K562 (cell line): ENCODE measurements at regions not wholly inside any gene's neighbourhood (a gene's known extent, or its start where the extent isn't known, plus 50 kb on each side); places are given as distances from the start of the nearest gene placed in this dataset.

Experiments used
- ATAC-seq: fragments of 200-7000 bp; cut with Tn5 transposase; 3 replicates; pipeline ENCODE4 v1.9.1; 2020; ENCODE audit warnings: moderate library complexity
- BruUV-seq: library from RNA; stranded (reverse); fragments of 400-500 nt; replicated peaks from 2 replicates; lab custom pipeline; 2021; lab: Mats Ljungman, UMichigan
- CTCF ChIA-PET: fragments of 300-600 bp; formaldehyde crosslinking; extraction: SDS; loops from one replicate; lab custom pipeline; 2021; ENCODE audit warnings: low intra/inter-chr PET ratio; lab: Yijun Ruan, JAX
- POLR2A ChIA-PET: fragments of 300-600, 350-650 bp; sonication (Branson Sonifier 250); formaldehyde crosslinking; extraction: SDS; loops from one replicate; lab custom pipeline; 2021; ENCODE audit warnings: antibody characterized with exemption, inconsistent platforms; lab: Yijun Ruan, JAX
- DNase-seq, 4 experiments: peaks; one replicate each; pipeline versions ENCODE4 v3.0.0 to v3.0.0-alpha.2; 2011 to 2018; ENCODE audit warnings: low spot score in 3 of 4, mixed read lengths in 3 of 4; ENCODE audit errors: extremely low read depth in 1 of 4
- FAIRE-seq: peaks from 2 replicates; lab custom pipeline; 2011; peaks lifted over from hg19 to GRCh38; lab: Jason Lieb, UNC
- H2AFZ ChIP-seq: 2 replicates; pipeline ENCODE4 v1.6.0; 2011; ENCODE audit warnings: low read depth, low read length, control low read depth, inconsistent platforms
- H3K27ac ChIP-seq: fragments of 200-600 bp; 3 replicates; pipeline ENCODE4 v1.8.0; 2011; ENCODE audit warnings: low read depth, mild to moderate bottlenecking, control low read depth, inconsistent platforms, low read length, moderate library complexity, mixed read lengths; ENCODE audit errors: extremely low read depth
- H3K27me3 ChIP-seq, 2 experiments: fragments of 300-600 bp in 1 of 2; 2 replicates in 1 of 2; 3 replicates in 1 of 2; pipeline versions ENCODE4 v1.6.0 to v1.8.0; 2011; ENCODE audit warnings: inconsistent platforms in 2 of 2, low read length in 2 of 2, mild to moderate bottlenecking in 1 of 2, mixed read lengths in 1 of 2, moderate library complexity in 1 of 2; ENCODE audit not compliant: control insufficient read depth in 2 of 2, insufficient read depth in 2 of 2
- H3K36me3 ChIP-seq: fragments of 300-600 bp; 3 replicates; pipeline ENCODE4 v1.8.0; 2011; ENCODE audit warnings: mild to moderate bottlenecking, low read length, inconsistent platforms; ENCODE audit not compliant: control insufficient read depth, insufficient read depth
- H3K4me1 ChIP-seq, 2 experiments: fragments of 200-600 bp in 1 of 2; replicated peaks in 1 of 2; 2 replicates in 1 of 2; 3 replicates in 1 of 2; pipeline versions ENCODE4 v1.5.1 to v1.8.0; 2011; ENCODE audit warnings: inconsistent platforms in 2 of 2, low read length in 2 of 2, mild to moderate bottlenecking in 1 of 2, mixed read lengths in 1 of 2, moderate library complexity in 1 of 2; ENCODE audit not compliant: control insufficient read depth in 2 of 2, insufficient read depth in 2 of 2
- H3K4me2 ChIP-seq: 2 replicates; pipeline ENCODE4 v1.6.1; 2011; ENCODE audit warnings: low read length, control low read depth, inconsistent platforms, mixed read lengths; ENCODE audit not compliant: insufficient read depth
- H3K4me3 ChIP-seq: fragments of 200-600 bp; sonication (generic), shearing (Covaris generic); 2 replicates; pipeline ENCODE4 v1.5.1; 2016; ENCODE audit warnings: control low read depth, inconsistent platforms
- H3K79me2 ChIP-seq: fragments of 200-600 bp; 3 replicates; pipeline ENCODE4 v1.8.0; 2011; ENCODE audit warnings: low read length, inconsistent platforms; ENCODE audit not compliant: control insufficient read depth, insufficient read depth
- H3K9ac ChIP-seq, 2 experiments: 2 replicates each; pipeline versions ENCODE4 v1.6.0 to v1.6.1; 2011; ENCODE audit warnings: low read depth in 2 of 2, low read length in 2 of 2, control low read depth in 1 of 2, inconsistent platforms in 1 of 2, mild to moderate bottlenecking in 1 of 2, mixed read lengths in 1 of 2; ENCODE audit not compliant: insufficient read depth in 1 of 2
- H3K9me1 ChIP-seq: one replicate; pipeline ENCODE4 v1.6.0; 2011; ENCODE audit warnings: inconsistent platforms, mild to moderate bottlenecking, low read length, moderate library complexity; ENCODE audit not compliant: control insufficient read depth, insufficient read depth
- H3K9me3 ChIP-seq: replicated peaks from 2 replicates; pipeline ENCODE4 v1.5.1; 2011; ENCODE audit warnings: low read depth, low read length, inconsistent platforms; ENCODE audit not compliant: control insufficient read depth, insufficient read depth
- H4K20me1 ChIP-seq: replicated peaks from 2 replicates; pipeline ENCODE4 v1.6.1; 2011; ENCODE audit warnings: low read length, inconsistent platforms, mixed read lengths; ENCODE audit not compliant: control insufficient read depth, insufficient read depth
- E2F8 ChIP-seq: fragments of 450-650 bp; IDR thresholded peaks from 2 replicates; pipeline ENCODE4 v1.7.1; 2018; ENCODE audit warnings: mild to moderate bottlenecking, low read depth; ENCODE audit not compliant: partially characterized antibody
- EP400 ChIP-seq: fragments of 450-650 bp; IDR thresholded peaks from 2 replicates; pipeline ENCODE4 v1.6.1; 2017; ENCODE audit warnings: antibody characterized with exemption, mild to moderate bottlenecking, moderate library complexity
- GTF2A2 ChIP-seq: IDR thresholded peaks from 2 replicates; pipeline ENCODE4 v1.6.1; 2016; ENCODE audit warnings: mild to moderate bottlenecking, missing genetic modification characterization, missing compliant biosample characterization
- HDAC6 ChIP-seq: IDR thresholded peaks from 2 replicates; pipeline ENCODE4 v1.6.1; 2012; ENCODE audit warnings: low read depth, mild to moderate bottlenecking, control low read depth, inconsistent platforms, low read length, moderate library complexity
- KAT2B ChIP-seq: IDR thresholded peaks from one replicate; pipeline ENCODE4 v1.6.1; 2012; ENCODE audit warnings: low read depth, mild to moderate bottlenecking, control low read depth, inconsistent platforms, low read length, moderate library complexity
- KDM5B ChIP-seq: fragments of 200-600 bp; sonication (generic); IDR thresholded peaks from 2 replicates; pipeline ENCODE4 v1.6.1; 2012; ENCODE audit warnings: low read depth, mild to moderate bottlenecking, moderate library complexity, low read length, control low read depth, inconsistent platforms; ENCODE audit not compliant: insufficient replicate concordance
- MEF2A ChIP-seq: IDR thresholded peaks from 2 replicates; pipeline ENCODE4 v1.6.1; 2011; ENCODE audit warnings: low read depth, mild to moderate bottlenecking, low read length, moderate library complexity; ENCODE audit not compliant: control insufficient read depth
- SMAD1 ChIP-seq: fragments of 150-350 bp; IDR thresholded peaks from 2 replicates; pipeline ENCODE4 v1.6.1; 2014; ENCODE audit warnings: low read length, low read depth; ENCODE audit not compliant: partially characterized antibody
- ZNF740 ChIP-seq, 3 experiments: fragments of 200-800 bp in 1 of 3; sonication (Bioruptor generic) in 1 of 3; sonication (generic) in 1 of 3; formaldehyde crosslinking in 1 of 3; IDR thresholded peaks; 2 replicates each; pipeline versions ENCODE4 v1.6.1 to v1.8.0; 2016 to 2022; ENCODE audit warnings: mild to moderate bottlenecking in 2 of 3, missing compliant biosample characterization in 2 of 3, missing genetic modification characterization in 2 of 3, missing genetic modification reagents in 1 of 3
- WGBS: fragments of 100-300 bp; shearing (Covaris generic); methylation state at CpG from one replicate; pipeline ENCODE4 v1.1.6; 2016; ENCODE audit warnings: low coverage, mixed read lengths; ENCODE audit not compliant: insufficient coverage; ENCODE audit errors: missing lambda C conversion rate; 5-methylcytosine and 5-hydroxymethylcytosine counted together
- in situ Hi-C: fragments of 300-500 bp; cut with MboI; formaldehyde crosslinking; loops from 4 replicates; pipeline ENCODE4 v1.15.0; 2018; ENCODE audit warnings: inconsistent platforms, mixed read lengths
- intact Hi-C: fragments of 100-400 bp; cut with micrococcal nuclease; formaldehyde crosslinking; loops from 2 replicates; pipeline ENCODE4 v1.14.2; 2022
- TF ChIP-seq, protein P1 (sequence below): fragments of 250-450 bp; sonication (Bioruptor Pico); IDR thresholded peaks from 2 replicates; pipeline ENCODE4 v1.5.0; 2020; ENCODE audit warnings: mild to moderate bottlenecking
- TF ChIP-seq, protein P2 (sequence below): fragments of 250-450 bp; sonication (Bioruptor Pico); IDR thresholded peaks from 2 replicates; pipeline ENCODE4 v1.5.0; 2021; ENCODE audit warnings: mild to moderate bottlenecking, moderate library complexity

- FAIRE-seq (no peak), ATAC-seq (no peak), DNase-seq (no peak)
- no peaks in the 10 kb centered on the region for H3K9me3 ChIP-seq
- no peak overlapping the region for H3K27ac ChIP-seq
- in situ Hi-C loops (no loop called here), intact Hi-C loops (no loop called here)
- no peak overlapping the region for H3K4me3 ChIP-seq
- no peaks in the 10 kb centered on the region for H3K79me2 ChIP-seq
- no TSS peak for BruUV-seq
- H3K27me3 ChIP-seq, result peaks cover 0 to 17% of the 10 kb centered on the region in 2 experiments; a peak in 2 of 5 replicates
- no peaks in the 10 kb centered on the region for H3K4me1 ChIP-seq
- H3K9ac ChIP-seq, result no peak overlapping the region
- H3K9me1 ChIP-seq, result no peaks in the 10 kb centered on the region
- H2AFZ ChIP-seq, result no peak overlapping the region
- 1% methylated on average over 23 of the region's 23 CpGs for WGBS
- no peaks in the 10 kb centered on the region for H4K20me1 ChIP-seq
- CTCF ChIA-PET, result no interaction called here
- H3K36me3 ChIP-seq, result no peaks in the 10 kb centered on the region
- POLR2A ChIA-PET, result no interaction called here
- H3K4me2 ChIP-seq, result no peak overlapping the region
- TF ChIP-seq KDM5B, result no peak
- no peak for TF ChIP-seq SMAD1
- TF ChIP-seq EP400, result no peak
- TF ChIP-seq, protein P1, sequence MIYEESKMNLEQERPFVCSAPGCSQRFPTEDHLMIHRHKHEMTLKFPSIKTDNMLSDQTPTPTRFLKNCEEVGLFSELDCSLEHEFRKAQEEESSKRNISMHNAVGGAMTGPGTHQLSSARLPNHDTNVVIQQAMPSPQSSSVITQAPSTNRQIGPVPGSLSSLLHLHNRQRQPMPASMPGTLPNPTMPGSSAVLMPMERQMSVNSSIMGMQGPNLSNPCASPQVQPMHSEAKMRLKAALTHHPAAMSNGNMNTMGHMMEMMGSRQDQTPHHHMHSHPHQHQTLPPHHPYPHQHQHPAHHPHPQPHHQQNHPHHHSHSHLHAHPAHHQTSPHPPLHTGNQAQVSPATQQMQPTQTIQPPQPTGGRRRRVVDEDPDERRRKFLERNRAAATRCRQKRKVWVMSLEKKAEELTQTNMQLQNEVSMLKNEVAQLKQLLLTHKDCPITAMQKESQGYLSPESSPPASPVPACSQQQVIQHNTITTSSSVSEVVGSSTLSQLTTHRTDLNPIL (CRISPR knock-in tag), result no peak
- TF ChIP-seq E2F8, result no peak
- TF ChIP-seq, protein P2, sequence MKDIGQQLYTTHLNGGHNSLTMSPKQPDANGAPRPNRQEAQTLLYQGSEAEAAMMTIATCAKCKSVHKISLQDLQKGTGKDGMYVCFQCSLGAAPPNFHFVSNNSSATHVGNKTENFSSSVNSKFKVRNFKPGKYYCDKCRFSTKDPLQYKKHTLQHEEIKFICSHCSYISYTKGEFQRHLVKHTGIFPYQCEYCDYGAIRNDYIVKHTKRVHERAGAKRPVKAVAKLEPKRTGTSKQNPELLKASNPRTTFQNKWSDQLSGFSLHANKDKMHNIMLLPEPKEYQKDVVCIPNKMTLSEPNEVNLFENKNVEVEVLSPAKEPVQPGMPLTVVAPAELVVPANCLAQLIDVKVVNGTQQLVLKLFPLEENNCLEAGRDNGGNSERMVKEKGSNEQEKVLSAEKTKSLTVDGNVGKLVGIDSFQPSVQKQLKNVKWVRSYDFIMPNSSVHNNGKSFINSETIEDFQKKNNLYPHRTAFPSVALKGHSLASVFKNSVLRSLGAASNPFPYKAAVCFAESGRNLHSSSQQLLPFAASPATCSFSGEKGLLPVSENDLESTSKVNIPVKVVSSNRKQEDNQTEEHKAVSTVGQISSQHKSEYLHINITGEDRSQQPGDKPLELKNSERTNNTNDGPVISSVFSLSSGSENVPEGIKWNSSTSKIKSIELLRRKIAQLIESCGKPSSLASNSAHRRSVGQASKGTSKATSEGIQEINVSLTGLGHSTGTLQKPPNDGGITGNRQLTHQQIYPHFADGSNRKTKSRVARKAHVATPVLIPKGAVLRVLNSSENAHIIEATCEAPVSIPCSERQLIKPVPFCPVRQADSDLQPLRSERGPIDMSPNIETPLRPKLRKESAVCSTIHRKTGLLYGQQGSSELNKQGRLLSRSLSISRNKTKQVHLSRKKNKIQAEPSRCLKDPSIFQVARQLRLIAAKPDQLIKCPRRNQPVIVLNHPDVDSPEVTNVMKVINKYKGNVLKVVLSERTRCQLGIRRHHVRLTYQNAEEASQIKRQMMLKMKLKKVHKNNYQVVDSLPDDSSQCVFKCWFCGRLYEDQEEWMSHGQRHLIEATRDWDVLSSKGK (CRISPR knock-in tag), result no peak
- no peak for TF ChIP-seq GTF2A2
- no peak for TF ChIP-seq HDAC6
- no peak for TF ChIP-seq MEF2A
- TF ChIP-seq KAT2B, result no peak
- TF ChIP-seq ZNF740 (CRISPR knock-in tag; IDR thresholded peaks at IDR 0.05), result no peak
- TF ChIP-seq ZNF740 (tag; IDR thresholded peaks at IDR 0.05), result no peak
Observed at GRCh38 chr5:6228257-6229250, 149.8 kb downstream of the MED10 start.
